Stimulated activated CD8-positive, alpha-beta memory T cell treated with anti-CD3 and anti-CD28 coated beads, Interleukin-15, amount 100 ng/mL, for 48 hours (primary cell): ENCODE measurements at regions not wholly inside any gene's neighbourhood (a gene's known extent, or its start where the extent isn't known, plus 50 kb on each side); places are given as distances from the start of the nearest gene placed in this dataset.
"Not testable (repeated sequence)": the region's sequence is repeated elsewhere in the genome, so short reads cannot be mapped to it uniquely, and the experiment has no call there.

Source experiments
- DNase-seq, 2 donors: peaks; one replicate each; pipeline ENCODE4 v3.0.0-alpha.2; 2020; ENCODE audit warnings: low read depth in 2 of 2

DNA sequence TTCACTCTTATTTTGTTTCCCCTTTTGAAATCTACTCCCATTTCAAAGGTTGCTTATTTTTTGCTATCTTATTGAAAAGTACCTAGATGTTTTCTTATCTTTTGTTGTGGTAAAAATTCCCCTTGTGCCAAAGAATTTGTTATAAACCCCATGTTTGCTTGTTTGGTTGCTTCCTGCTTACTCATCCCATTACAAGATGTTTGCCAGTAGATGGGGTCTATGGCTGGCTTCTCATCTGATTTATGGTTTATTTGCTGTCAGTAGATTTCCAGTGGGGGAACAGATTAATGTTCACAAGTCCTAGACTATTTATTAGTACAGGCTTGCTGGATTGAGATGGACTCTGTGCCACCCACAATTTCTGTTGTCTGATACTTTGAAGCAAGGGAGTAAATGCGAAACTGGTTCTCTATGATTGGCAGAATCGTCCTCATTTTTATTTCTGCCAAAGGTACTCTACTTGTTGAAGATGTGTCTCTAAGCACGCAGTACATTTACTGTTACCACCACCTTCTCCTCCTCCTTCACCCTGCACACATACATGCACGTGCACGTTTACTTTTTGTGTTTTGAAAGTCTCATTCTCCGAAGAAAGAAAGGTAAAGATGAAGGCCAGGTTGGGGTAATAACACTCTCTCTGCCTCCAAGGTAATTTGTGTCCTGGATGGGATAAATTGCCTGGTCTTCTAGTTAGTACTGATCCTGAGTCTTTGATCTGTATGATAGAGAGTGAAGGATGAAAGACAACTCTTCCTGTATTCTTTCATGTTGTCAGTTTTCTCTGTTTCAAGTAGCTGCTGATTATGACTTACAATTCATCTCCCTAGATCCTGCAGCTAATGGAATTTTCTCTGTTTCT lies 117.2 kb upstream of the ATP2B1 start:
- DNase-seq: no peak

DNA sequence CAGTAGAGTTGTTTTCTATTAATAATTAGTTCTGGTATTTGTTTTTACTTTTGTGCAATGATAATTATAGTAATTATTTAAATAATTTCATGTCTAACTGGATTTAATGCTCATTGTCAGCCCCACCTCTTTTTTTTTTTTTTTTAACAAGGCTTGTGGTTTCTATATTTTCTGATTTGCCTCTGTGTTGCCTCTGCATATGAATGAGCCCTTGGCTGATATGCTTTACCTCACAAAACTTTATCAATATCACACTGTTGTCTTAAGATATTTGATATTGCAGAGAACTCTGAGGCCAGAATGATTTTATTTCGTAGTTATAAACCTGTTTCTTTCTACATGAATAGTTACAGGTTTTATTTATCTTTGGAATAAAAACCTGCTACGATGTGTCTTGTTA lies 116.2 kb upstream of the ATP2B1 start:
- no peak for DNase-seq

DNA sequence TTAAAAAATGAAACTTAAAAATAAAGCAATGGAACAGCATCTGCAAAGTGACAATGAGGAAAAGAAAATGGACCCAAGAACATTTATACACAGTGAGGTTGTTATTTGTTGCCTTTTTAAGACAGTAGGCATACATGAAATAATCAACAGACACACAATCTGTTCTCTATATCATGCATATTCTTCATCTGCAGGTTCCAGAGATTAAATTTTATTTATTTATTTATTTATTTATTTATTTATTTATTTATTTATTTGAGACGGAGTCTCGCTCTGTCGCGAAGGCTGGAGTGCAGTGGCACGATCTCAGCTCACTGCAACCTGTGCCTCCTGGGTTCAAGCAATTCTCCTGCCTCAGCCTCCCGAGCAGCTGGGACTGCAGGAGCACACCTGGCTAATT lies 114.4 kb upstream of the ATP2B1 start:
- not testable (repeated sequence) for DNase-seq

DNA sequence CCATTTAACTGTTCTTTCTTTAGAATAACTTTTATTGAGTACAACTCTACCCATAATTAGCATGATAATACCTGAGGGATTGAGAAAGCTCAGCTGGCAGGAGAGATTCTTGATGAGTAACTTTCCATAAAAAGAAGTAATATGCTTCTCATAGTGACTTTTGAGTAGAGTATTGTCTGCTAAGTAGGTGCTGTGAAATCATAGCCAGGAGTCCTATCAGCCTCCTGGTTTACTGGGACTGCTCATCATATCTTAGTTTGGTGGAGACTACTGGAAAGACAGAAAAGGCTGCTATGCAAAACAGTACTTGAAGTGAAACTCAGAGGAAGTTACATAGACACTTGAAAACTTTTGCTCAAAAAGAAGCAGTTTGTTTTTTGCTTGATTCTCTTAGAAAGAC lies 113.3 kb upstream of the ATP2B1 start:
- DNase-seq: no peak

DNA sequence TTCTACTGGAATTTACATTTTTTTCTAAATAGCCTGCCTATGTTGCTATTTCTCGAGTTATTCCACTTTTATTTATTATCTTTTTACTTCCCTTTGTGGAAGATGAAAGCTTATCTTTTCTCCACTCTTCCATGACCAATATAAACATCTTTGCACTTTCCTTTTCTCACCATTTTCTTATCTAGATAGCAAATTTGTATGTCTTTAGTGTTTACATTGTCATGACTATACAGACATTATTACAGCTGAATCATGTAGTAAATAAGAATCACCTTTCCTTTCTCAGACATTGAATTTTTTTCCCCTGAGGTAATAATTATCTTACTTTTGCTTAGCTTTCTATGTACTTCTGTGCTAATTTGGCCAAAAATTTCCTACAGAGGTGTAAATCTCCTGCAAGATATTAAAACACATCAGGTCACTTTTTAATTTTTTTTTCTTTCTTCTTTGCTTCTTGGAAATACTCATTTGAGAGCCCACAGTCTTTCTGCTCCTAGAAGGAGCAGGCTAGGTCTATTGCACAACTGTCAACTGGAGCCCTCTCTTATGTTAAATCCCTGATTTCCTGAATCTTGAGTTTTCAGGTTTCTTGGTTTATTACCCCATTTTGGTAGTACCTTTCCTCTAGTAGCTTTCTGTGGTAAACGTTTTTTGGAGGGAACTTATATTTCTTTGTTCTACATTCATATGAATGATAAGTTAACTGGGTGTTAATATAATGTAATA lies 109.0 kb upstream of the ATP2B1 start:
- DNase-seq: no peak

DNA sequence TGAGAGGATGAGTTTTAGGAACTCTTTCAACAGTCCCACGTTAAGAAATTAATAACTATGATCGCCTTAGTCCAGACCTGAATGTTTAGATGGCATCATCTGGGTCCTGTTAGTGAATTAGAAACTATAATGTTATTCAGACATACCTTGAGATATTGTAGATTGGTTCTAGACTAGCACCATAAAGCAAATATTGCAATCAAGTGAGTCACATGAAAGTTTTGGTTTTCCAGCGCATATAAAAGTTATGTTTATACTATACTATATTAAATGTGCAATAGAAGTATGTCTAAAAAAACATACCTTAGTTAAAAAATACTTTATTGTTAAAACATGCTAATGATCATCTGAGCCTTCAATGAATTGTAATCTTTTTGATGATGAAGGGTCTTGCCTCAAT lies 106.6 kb upstream of the ATP2B1 start:
- DNase-seq: no peak

DNA sequence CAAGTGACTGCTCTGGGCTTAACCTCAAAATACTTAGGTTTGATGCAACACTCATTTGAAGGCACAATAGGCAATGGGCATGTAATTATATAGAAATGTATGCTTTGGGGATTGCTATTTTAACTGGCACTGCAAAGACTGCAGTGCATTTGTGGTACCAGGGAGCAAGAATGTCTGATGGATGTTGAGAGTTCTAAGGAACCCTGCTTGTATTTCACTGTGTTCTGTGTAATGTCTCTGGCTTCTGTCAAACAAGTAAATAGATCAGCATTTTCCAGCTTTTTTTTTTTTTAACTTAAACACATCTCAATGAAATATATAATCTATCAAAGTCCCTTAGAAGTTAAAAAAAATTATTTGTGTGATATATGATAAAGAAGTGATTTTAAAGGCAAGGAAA lies 94.8 kb upstream of the ATP2B1 start:
- DNase-seq: no peak

DNA sequence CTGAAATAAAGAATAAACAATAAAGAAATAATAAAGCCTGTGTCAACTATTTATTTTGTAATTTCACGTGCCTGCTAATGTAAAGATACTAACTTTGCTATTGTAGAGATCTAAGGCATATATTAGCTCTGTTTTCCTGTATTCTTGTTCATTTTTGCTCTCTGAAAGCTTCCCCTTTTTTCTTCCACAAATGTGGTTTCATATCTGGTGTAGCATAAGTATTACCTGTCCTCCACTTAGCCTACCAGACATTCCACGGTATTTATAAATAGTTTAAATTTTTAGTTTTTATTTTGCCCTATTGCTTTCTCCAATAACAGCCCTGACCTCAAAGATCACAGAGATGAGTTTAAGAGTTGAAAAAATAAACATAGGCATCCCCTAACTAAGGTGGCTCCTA lies 92.6 kb upstream of the ATP2B1 start:
- DNase-seq: no peak

DNA sequence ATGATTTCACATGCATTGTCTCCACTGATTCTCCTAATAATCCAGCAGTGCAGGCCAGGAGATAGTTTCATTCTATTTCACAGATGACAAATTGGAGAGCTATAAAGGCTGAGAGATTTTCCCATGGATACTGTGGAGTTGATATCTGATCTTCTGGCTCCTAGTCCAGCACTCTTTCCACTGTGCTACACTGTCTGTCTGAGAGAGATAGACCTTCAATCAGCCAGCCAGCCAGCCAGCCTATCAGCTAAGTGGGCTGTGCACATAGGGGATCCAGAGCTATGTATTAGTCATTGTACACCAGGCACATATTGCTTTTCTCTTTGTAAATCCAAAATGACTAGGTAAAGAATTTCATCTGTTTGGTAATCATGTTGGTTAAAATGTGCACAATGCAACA lies 91.8 kb upstream of the ATP2B1 start:
- DNase-seq: no peak

DNA sequence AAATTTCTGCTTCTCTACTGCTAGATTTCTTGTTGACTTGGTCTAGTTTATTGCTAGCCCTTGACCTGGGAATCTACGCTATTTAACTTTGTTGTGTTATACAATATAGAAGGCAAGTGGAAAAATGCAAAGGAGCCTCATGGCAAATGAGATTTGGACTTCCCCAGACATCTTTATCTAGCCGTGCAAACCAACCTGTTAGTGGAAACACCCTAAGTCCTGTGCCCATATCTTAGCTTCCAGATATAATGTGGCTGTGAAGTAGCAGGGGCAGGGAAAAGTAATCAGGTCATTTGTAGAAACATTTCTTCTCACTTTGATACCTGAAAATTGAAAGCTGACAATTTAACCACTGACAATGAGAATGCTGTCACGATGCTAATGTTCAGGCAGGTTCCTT lies 90.7 kb upstream of the ATP2B1 start:
- DNase-seq: no peak

DNA sequence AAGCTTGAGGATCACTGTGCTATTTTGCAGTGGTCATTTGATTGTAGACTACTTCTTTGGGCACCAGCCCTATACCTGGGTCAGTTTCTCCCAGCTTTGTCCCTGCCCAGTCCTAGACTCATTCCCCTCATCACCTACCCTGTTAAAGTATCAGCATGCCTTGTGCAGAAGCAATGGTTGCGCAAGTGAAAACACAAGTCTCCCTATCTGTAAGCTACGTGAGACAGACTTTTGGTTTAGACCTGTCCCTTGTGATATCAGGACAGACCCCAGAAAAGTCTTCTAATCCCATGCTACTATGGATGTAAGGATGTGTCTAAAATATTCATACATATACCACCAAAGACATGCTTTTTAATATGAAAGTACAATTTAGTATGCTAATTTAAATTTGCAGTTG lies 88.8 kb upstream of the ATP2B1 start:
- no peak for DNase-seq

DNA sequence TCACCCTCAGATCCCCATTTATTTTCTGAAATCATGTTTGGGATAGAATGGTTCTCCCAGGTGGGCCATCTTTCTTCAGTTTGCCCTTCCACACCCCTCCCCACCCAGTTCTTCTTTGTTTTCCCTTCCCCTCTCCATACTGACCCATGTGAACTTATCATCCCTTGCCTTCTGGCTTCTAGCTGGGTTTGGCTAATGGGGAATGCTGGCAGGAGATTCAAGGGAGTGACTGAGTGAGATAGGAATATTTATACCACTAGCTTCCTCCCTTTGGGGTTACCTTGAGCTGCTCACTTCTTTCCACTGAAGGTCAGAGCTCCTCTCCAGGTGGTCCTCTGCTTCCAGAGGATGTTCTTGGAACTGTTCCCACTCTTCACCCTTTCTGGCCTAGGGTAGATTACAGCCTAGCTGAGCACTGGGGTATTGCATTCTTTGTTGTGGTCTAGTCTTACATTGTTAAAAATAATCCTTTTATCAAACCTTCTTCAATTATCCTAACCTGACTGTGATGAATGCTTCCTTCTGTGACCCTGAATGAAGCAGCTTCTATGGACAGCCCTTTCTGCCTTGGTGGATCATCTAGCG lies 88.3 kb upstream of the ATP2B1 start:
- DNase-seq: no peak

DNA sequence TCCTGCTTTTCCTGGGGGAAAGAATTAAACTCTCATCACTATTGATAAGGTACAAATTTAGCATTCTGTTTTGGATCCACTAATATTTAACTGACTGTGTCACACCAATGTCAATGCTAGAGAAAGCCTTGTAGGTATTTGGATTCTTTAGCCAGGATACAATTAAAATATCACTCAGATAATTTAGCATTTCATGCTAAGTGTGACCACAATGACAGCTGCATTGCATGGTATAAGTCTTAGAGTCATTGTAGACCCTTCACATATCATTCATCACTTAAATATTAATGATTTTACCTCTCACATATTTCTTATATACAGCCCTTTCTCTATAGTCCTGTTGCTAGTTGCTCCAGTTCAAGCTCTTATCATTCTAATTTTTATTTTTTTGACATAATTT lies 85.3 kb upstream of the ATP2B1 start:
- no peak for DNase-seq

DNA sequence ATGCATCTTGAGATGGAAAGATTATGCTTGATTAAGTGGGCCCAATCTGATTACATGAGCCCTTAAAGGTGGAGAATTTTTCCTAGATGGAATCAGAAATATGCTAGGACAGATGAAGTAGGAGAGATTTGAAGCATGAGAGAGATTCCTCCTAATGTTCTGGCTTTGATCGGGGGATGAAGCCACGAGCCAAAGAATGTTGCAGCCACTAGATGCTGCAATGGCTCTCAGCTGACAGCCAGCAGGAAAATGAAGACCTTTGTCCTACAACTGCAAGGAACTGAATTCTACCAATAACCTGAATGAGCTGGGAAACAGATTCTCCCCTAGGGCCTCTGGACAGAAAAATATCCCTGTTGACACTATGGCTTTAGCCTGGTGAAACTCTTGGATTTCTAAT lies 82.6 kb upstream of the ATP2B1 start:
- no peak for DNase-seq

DNA sequence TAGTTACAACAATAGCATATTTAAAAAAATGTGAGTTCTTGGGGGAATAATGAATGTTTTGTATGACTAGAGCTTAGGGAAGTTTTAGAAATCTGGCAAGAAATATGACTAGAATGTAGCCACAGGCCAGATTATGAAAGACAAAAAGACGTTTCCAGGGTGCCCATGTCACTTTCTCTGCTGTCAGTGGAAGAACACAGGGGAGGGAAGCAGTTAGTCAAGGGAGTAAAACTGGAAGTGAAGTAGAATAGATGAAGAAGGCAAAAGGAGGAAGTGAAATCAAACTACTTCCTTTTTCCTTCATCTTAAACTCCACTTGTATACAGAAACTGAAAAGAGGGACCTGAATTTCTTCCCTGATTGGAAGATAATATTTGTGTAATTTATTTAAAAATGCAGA lies 81.2 kb upstream of the ATP2B1 start:
- no peak for DNase-seq

DNA sequence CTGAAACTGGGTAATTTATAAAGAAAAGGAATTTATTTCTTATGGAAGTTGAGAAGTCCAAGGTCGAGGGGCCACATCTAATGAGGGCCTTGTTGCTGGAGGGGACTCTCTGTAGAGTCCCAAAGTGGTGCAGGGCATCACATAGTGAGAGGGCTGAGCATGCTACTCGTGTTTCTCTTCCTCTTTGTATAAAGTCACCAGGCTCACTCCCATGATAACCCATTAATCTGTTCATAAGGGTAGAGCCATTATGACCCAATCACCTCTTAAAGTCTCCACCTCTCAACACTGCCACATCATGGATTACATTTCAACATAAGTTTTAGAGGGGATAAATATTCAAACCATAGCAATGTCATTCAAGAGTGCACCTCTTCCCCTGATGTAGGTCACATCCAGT lies 79.1 kb upstream of the ATP2B1 start:
- DNase-seq: no peak

DNA sequence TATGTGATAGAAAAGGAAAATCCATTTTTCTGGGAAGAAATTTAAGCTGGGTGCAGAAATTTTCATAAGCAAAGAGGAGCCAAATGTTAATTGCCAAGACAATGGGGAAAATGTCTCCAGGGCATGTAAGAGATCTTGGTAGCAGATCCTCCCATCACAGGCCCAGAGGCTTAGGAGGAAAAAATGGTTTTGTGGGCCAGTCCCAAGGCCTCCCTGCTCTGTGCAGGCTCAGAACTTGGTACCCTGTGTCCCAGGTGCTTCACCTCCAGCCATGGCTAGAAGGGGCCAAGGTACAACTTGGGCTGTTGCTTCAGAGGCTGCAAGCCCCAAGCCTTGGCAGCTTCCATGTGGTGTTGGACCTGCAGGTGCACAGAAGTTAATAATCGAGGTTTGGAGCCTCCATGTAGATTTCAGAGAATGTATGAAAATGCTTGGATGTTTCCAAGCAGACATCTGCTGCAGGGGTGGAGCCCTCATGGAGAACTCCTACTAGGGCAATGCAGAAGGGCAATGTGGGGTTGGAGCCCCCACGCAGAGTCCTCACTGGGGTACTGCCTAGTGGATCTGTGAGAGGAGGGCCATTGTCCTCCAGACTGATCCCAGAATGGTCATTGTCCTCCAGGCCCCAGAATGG lies 77.7 kb upstream of the ATP2B1 start:
- no peak for DNase-seq

DNA sequence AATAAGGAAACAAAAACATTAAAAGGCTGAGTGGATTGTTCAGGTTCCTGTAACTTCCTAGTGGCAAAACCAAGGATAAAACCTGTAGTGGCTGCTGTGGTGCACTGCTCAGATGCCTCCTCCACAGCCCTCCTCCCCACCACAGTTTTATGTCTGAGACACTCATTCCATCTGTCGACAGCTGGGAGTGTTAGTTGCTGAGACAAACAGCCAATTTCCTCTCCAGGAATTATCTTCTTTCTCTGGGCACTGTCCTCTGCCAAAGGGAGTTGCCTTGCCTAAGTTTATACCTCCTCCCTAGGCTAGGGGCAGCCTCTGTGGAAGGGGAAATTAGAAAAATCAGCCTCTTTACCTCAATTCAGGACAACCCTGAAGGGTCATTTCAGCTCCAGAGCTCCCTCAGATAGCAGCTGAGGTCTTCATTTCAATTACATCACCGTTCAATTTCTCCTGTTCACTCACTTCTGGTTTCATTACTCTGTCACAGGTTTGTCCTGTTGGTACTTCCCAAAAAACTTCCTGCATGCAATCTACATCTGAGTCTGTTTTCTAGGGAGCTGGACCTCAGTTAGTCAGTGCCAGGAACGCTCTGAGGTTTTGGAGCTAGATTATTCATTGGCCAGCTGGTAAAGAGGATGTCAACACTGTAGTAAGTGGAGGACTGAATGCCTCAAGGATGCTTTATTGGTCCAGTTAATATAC lies 74.9 kb upstream of the ATP2B1 start:
- no peak for DNase-seq

DNA sequence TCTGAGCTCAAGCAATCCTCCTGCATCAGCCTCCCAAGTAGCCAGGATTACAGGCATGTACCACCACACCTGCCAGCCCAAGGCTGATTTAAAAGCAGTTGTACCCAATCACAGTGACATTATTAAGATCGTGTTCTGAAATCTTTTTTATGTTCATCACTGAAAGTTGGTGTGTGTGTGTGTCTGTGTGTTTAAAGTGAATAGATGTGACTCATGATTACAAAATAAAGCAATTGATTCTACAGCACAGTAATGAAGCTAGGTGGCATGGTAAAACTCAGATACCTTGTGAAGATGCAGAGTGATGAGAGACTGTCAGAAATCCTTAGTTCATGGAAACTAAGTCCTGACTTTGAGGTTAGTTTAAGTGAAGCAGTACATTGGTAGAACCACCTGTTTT lies 74.2 kb upstream of the ATP2B1 start:
- no peak for DNase-seq

DNA sequence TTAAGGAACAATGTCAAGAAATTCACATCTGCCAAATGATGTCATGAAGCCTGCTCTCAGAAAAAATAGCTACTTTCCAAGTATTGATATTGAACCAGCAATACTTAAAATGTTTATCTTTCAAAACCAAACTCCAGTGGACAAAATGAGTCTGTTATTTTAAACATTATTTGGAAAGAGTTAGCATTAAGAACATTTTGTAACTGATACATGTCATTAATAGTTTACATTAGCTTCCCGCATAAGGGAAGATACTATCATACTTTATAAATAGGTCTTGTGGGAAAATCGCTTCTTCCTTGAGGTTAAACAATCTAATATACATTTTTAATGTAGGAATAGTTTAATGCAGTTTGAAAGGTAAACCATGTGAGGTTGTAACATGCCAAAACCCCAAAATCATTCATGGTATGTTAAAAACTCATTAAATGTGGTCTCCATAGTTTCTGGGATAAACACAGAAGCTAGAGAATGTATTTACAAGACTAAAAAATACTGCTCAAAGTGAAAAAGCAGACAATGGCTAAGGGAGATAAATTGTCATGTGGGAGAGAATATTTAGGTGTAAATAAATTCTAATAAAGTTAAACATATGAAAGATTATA lies 73.4 kb upstream of the ATP2B1 start:
- no peak for DNase-seq

DNA sequence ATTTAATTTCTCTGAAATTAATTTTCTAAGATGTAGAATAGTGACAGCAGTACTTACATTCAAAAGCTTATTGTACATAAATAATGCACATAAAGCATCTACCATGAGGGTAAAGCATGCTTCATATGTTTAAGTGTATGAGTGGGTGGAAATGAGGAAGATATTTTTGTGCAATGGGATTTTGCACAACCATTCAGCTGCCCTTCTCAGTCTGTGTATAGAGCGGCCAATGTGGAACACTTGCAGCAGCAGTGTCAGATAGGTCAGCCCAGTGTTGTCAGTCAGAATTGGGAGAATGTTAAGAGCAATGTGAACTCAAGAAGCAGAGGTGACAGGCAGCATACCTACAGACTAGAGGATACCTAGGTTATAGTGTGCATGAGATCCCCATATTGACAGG lies 72.5 kb upstream of the ATP2B1 start:
- no peak for DNase-seq

DNA sequence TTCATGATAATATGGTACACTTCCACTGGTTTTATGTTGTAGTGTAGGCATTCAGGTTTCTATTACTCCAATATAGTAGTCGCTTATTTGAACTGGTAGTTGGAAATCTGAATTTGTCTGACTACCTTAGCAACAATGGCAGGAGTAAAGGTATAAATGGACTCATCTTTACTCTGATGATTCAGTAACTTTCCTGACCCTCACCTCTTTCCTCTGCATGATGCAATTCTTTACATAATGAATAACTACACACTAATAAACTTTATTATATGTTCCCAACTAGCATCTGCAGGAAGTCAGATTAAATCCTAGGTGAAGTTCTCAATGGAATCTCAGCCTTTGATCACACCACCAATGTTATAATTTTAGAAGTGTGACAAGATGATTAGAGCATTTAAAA lies 70.5 kb upstream of the ATP2B1 start:
- DNase-seq: no peak
